IPS-NIHi7 (cell line): ENCODE measurements at regions not wholly inside any gene's neighbourhood (a gene's known extent, or its start where the extent isn't known, plus 50 kb on each side); places are given as distances from the start of the nearest gene placed in this dataset.
"Not testable (repeated sequence)": the region's sequence is repeated elsewhere in the genome, so short reads cannot be mapped to it uniquely, and the experiment has no call there.

Experiments
- DNase-seq: peaks from one replicate; pipeline ENCODE4 v3.0.0; 2012; ENCODE audit warnings: mixed read lengths; ENCODE audit errors: extremely low spot score

DNA sequence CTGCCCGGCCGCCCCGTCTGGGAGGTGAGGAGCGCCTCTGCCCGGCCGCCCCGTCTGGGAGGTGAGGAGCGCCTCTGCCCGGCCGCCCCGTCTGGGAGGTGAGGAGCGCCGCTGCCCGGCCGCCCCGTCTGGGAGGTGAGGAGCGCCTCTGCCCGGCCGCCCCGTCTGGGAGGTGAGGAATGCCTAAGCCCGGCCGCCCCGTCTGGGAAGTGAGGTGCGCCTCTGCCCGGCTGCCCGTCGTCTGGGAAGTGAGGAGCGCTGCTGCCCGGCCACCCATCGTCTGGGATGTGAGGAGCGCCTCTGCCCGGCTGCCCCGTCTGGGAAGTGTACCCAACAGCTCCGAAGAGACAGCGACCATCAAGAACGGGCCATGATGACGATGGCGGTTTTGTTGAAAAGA is 136.6 kb upstream of the PROKR2 start:
- DNase-seq = not testable (repeated sequence)

DNA sequence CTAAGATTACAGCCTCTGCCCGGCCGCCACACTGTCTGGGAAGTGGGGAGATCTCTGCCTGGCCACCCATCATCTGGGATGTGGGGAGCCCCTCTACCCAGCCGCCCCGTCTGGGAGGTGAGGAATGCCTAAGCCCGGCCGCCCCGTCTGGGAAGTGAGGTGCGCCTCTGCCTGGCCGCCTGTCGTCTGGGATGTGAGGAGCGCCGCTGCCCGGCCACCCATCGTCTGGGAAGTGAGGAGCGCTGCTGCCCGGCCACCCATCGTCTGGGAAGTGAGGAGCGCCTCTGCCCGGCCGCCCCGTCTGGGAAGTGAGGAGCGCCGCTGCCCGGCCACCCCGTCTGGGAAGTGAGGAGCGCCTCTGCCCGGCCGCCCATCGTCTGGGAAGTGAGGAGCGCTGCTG is 135.9 kb upstream of the PROKR2 start:
- DNase-seq = not testable (repeated sequence)

DNA sequence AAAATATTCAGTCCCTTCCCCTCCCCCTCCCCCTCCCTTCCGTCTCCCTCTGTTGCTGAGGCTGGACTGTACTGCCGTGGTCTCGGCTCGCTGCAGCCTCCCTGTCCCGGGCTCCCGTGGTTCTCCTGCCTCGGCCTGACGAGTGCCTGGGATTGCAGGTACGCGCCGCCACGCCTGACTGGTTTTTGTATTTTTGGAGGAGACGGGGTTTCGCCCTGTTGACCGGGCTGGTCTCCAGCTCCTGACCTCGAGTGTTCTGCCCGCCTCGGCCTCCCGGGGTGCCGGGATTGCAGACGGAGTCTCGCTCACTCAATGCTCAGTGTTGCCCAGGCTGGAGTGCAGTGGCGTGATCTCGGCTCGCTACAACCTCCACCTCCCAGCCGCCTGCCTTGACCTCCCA is 135.5 kb upstream of the PROKR2 start:
- not testable (repeated sequence) for DNase-seq

DNA sequence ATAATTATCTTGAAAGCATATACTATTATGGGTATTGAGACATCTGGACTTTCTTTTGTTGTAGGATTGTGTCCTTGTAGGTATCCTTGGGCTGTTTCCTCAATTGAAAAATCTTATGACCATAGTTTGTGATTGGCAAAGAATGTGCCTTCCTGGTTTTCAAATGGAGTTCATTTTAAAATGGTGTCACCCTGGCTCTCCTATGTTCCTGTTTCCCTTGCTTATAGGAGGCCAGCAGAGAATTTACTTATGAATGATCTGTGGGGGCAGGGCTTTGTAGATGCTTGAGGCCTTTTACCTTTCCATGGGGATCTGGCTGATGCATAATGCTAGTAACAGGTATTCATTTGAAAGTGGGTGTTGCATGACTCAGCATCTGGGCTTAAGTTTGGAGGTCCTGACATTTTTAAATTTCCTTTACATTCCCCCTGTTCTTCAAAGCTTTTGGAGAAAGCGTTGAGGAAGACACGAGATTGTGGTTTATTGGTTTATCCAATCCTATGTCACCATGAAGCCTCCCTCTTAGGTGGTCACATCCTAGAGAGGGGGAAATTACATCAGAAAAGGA is 135.0 kb upstream of the PROKR2 start:
- no peak for DNase-seq

DNA sequence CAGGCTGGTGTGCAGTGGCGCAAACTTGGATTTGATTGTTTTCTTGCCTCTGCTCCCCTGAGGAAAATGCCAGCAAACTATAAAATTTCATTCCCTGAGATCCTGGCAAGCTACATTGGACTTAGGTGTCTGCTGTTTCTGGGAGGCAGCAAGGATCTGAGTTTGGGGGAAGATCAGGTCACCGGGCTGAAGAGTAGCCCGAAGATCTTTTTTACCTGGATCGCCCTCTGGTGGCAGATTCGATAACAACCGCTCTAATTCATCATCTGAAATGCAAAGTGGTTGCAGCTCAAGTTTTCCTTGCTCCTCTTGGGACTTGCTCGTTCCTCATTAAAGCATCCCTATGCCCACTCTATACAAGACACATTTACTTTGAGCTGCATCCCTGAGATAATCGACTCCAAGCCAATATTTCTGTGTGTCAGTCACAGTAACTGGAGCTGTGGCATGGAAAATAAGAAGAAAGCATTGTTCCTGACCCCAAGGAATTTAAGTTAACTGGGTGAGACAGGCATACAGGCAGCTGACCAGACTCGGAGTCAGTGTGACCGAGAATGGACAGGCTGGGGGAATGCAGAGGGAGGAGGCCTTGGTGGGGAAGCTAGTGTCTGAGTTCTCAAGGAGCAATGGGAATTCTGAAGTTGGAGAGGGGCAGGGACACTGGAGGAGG is 131.8 kb upstream of the PROKR2 start:
- DNase-seq = peak; percentile 88

DNA sequence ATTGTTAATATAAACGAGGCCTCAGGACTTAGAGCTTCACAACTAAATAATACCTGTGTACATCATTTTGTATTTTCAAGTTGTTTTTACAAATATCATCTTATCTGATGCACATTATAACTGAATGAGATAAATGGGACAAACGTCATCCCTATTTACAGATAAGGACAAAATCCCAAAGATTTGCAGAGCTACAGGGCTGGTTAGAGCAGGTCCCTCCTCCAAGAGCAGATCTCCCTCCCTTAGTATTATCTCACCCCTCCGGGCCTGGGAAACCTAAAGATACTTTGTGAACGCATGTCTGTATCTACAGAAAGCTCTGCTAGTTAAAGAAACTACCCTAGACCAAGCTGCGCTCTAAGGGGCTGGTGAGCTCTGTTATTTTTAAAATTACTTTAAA is 130.4 kb upstream of the PROKR2 start:
- DNase-seq = no peak

DNA sequence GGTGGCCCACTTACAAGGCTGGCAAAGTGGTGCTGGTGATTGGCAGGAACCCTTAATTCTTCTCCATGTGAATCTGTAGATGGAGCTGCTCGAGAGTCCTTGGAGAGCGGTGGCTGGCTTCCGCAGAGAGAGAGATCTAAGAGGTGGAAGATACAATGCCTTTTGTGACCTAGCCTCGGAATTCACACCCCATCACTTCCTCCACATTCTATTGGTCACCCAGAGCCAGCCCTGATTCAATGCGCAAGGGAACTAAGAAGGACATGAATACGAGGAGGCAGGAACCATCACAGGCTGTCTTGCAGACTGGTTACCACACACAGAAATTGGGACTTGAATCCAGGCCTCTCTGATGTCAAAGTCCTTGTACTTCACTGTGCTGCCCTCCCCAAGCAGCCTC is 128.9 kb upstream of the PROKR2 start:
- no peak for DNase-seq

DNA sequence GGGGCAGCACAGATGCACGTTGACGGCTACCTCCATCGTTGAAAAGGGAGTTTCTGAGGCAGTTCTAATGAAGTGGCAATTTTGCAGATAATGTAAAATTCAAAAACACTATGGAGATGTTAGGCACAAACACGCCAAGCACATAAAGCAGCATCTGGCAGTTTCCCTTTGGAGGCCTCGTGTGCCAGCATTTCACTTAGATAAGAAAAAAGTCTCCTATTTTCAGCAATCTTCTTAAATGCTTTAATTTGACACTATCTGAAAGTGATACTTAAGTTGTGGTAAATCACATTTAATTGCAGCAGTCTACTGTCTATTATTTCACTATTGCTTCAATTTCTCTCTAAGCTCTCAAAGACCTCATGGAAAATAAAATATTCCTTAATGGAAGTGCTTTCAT is 125.3 kb upstream of the PROKR2 start:
- no peak for DNase-seq

DNA sequence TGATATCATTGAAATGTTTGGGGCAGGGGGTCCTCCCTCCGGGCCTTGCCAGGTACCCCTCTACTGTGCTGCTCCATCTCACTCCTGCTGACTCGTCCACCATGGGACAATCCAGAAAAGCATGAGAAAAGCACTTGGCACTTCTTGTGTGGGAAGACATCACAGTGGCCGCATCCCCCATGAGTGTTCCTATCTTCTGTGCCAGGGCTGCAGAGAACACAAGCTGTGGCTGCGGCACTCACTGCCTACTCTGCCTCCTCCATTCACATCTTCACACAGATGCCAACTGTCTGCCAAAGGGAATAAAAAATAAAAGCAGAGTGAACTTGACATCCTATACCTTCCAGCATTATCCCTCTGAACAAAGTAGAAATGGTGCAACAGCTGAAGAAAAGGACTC is 117.4 kb upstream of the PROKR2 start:
- DNase-seq = no peak

DNA sequence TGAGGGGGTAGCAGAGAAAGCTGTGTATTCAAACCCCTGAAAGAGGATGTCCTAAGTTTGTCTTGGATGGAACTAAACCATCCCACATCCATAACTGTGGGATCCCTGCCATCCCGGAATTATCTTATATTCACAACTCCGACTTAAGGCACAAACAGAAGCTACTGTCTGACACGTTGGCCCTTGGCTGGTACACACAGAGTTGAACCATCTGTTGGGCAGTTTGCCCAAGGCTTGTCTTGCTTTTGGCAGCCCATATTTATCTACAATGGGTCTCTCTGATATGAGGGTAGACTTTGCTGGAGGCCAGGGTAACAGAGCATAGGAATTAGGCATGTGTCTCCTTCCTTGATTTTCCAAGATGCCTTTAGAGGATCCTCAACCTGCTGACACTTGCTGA is 116.6 kb upstream of the PROKR2 start:
- DNase-seq = no peak

DNA sequence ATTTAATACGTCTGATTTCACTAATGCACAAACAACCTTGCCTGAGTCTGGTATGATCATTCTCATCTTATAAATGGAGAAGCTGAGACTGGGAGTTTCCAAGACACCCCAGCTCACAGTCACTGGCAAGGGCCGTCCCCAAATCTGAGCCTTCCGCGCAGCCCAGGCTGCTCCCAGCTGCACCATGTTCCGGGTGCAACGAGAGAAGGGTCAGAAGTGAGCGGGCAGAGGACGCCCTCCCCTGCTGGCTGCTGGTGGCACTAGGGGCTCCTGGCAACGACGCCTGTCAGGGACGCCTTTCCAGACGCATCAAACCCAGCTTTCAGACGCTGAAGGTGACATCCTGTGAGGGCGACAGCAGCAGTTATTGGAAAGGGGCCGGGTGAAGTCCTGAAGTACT is 115.3 kb upstream of the PROKR2 start:
- no peak for DNase-seq

DNA sequence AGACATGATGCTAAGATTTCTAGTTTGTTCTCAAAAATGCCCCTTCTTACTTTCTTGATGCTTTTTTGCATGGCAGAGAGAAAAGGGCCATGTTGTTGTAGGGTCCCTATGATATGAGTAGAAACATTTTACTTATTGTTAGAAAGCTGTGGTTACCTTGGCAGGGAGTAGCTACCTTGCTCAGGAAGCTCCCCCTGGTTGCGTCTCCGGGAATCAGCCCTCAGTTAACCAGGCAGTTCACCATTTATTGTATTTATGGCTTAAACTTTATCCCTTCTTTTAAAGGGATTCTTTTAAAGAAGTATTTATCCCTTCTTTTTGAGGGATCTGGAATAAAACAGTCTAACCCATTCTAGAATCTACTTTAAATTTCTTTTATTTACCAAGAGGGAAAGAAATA is 113.9 kb upstream of the PROKR2 start:
- peak; percentile 49 for DNase-seq

DNA sequence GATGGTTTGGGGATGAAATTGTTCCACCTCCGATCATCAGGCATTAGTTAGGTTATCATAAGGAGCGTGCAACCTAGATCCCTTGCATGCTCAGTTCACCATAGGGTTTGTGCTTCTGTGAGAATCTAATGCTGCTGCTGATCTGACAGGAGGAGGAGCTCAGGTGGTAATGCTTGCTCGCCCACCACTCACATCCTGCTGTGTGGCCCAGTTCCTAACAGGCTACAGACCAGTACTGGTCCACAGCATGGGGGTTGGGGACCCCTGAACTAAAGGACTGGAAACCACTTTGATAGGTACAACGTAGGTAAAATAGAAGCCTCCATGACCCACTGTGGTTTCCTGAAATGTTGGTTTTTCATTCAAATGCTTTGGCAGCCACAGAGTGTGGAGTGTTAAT is 109.3 kb upstream of the PROKR2 start:
- no peak for DNase-seq

DNA sequence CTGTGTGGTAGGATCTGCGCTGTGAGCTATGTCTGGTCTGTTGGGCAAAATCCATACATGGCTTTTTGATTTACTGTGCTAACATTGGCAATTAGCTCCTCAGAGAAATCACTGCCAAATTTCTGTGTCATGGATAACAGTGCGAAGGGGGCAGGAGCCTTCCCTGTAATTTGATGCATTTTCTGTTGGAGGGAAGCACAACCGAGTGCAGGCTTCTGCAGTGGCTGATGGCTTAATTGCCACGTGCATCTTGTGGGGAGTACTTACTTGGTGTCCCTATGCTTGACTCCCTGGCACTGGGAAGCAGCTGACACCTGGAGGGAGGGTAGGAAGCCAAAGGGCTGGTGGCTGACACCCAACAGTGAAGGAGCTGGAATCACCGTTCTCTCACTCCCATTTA is 99.3 kb upstream of the PROKR2 start:
- no peak for DNase-seq

DNA sequence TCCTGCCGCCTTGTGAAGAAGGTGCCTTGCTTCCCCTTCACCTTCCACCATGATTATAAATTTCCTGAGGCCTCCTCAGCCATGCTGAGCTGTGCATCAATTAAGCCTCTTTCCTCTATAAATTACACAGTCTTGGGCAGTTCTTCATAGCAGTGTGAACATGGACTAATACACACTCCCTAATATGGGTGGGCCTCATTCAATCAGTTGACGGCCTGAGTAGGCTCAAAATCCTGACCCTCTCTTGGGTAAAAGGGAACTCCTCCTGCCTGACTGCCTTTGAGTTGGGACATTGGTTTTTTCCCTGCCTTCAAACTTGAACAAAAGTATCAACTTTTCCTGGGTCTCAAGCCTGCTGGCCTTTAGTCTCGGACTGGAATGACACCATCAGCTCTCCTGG is 96.6 kb upstream of the PROKR2 start:
- DNase-seq = no peak

DNA sequence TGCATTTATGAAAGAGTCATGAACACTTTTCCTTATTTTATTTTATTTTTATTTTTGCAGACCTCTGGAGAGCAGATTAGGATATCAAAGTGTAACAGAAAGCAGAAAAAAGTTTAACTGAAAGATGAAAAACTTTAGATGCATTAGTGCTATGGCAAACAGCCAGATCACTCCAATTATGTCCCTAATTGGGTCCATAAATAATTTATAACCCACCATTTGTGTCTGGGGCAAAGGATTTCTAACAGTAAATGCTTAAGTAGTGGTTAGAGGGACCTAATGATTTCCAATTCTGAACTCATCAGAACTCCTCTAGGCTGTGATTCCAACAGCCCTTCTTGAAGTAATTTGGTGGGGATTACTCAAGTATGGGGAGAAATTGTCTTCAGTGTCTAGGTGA is 93.7 kb upstream of the PROKR2 start:
- no peak for DNase-seq

DNA sequence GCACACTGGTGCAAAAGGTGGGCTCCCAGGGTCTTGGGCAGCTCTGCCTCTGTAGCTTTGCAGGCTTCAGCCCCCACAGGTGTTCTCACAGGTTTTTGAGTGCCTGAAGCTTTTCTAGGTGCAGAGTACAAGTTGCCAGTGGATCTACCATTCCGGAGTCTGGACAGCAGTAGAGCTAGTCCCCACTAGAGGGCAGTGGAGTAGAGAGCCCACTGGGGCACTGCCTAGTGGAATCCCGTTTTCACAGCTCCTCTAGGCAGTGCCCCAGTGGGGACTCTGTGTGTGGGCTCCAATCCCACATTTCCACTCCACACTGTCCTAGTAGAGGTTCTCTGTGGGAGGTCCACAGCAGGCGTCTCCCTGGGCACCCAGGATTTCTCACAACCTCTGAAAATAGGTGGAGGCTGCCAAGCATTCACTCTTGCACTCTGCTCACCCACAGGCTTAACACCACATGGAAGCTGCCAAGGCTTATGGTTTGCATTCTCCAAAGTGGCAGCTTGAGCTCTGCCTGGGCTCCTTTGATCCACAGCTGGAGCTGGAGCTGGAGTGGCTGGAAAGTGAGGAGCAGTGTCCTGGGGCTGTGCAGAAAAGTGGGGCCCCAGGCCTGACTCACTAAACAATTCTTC is 86.3 kb upstream of the PROKR2 start:
- peak; percentile 71 for DNase-seq

DNA sequence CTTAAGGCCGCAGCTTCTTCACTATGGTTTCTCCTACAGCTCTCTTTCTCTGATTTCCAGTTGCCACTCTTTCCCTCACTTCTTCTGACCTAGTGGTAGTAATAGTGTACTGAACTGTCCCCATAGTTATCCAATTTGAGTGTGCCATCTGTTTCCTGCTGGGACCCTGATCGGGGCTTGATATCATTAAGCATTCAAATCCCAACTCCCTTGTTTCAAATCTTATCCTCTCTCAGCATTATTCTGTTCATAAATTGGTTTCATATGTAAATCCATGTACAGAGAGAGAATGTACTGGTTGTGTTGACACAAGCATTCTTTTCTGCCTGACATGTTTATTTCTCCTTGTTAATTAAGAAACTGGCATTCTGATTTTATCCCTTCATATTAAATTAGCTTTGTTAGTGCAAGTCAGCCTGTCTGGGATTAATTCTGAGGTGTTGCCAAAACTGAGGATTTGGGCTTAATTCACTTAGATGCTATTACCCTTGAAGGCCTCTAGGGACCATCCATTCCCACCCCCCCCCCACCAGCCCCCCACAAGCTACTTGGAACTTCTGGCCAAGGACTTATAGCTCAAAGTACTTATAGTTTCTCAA is 84.6 kb upstream of the PROKR2 start:
- DNase-seq = no peak

DNA sequence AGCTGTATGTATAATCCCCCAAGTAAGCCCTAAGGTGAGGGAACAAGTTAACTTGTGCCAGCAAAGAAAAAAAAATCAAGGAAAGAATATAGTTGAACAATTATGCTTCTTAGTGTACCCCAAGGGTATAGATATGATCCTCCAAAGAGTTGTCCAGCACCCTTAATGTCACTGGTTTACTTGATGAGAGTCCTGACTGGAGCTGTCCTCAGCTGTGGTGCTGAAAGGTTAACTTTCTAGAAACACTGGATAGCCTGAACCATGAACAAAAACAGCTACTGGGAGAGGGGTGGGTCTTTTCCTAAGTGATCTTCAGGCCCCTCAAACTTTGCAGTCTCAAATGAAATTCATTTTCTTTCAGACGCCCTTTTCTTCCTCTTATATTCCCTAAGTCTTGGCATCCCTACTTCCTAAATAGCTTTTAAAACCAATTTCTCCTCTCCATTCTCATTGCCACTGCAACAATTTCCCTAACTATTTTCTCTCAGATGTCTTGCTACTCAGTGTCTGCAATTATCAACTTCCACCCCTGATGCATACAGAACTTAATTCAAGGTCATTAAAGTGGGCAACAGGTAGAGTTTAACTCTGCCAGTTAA is 83.5 kb upstream of the PROKR2 start:
- DNase-seq = peak; percentile 57

DNA sequence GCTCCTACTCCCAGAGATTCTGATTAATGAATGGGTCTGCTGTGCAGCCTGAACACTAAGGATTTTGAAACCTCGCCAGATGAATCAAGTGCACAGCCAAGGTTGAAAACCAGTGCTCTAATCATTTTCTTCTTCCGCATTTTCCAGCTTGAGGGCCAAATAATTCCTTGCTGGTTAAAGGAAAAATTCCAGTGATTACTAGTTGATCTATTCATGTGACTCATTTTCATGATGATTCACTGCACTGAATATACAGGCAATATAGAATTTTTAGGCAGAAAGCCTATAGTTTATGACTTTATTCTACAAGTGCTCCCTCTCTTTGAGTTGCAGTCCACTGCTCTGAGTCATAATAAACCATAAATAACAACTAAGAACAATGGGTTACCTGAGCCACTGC is 80.6 kb upstream of the PROKR2 start:
- DNase-seq = no peak

DNA sequence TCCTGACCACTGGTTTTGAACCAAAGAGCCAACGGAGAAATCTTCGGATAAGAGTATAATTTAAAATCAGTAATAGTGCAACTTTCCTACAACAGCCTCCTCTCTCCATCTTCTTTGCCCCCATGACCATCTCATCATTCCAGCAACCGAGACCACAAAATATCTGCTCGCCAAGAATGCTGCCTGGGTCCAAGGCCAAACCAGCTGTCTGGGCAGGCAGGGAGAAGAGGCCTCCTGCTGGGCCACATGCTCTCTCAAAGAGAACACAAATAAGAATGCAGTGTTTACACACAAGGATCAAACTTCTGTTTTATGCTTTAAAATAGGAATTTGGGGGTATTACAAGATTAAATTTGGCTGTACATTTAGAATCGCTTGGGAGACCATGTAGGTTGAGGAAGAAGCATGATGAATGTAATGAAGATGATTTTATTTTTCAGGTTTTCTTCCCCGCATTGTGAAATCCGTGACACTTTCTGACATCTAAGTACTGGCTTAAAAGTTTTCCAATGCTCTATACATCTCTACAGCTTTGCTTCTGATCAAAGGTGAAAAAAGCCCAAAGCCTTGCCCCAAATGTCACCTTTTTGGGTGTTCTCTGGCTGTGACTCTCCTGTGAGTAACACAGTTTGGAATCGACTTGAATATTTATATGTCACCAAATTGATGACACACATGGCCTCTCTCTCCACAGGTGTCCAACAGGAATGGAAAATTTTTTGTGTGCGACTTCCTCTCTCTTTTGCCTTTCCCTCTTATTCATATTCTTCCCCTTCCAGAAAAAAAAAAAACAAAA is 79.4 kb upstream of the PROKR2 start:
- DNase-seq = no peak
